ENCODE measurements at regions not wholly inside any gene's neighbourhood (a gene's known extent, or its start where the extent isn't known, plus 50 kb on each side); places are given as distances from the start of the nearest gene placed in this dataset.

- TF ChIP-seq POLR2A (IDR thresholded peaks at IDR 0.05) (no peak), CTCF (IDR thresholded peaks at IDR 0.05) (no peak)
Observed at GRCh38 chr6:22656706-22657351, 87.5 kb downstream of the HDGFL1 start.
